Dedifferentiated amniotic fluid mesenchymal stem cell (primary cell): ENCODE measurements at regions not wholly inside any gene's neighbourhood (a gene's known extent, or its start where the extent isn't known, plus 50 kb on each side); places are given as distances from the start of the nearest gene placed in this dataset.
"Not testable (repeated sequence)": the region's sequence is repeated elsewhere in the genome, so short reads cannot be mapped to it uniquely, and the experiment has no call there.

Experiments used
- DNase-seq: peaks from one replicate; pipeline ENCODE4 v3.0.0-alpha.2; 2016; ENCODE audit errors: extremely low spot score

DNA sequence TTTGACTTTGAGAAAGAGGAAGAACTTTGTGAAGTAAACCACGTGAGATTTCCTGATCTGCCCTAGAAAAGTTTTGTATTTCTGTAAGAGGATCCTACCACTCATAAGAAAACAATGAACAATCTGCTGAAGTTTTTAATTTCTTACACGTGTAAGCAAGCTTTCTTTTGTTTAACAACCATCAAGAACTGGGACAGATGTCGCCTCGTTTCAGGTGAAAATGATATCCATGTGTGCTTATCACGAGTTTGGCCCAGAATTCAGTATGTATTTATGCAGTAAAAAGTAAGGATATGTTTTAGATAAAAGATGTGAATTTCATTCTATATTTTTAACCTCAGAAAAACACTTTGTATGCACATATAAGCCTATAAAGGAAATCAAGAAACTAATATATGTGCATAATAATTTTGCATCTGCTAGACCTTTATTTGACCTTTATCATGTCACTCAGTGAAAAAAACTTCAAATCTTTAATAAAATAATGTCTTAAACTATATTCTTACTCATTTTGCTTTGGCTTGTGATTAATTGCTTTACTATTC is 56.9 kb upstream of the DHRS4 start:
- DNase-seq: no peak

DNA sequence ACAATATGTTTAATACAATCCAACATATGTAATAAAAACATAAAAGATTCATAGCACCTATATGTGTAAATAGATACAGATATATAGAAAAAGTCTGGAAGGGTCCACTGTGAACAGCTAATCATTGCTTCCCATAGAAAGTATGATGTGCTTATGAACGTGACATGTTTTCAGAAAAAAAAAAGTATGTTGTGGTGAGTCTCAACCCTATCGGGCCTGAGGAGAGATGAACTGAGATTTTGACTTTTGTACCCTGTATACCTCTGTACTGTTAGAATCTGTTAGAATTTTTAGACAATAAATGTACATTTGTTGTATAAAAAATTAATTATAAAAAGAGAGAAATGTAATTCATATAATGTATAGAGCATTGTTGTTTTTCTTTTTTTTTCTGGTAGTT is 56.3 kb upstream of the DHRS4 start:
- not testable (repeated sequence) for DNase-seq

DNA sequence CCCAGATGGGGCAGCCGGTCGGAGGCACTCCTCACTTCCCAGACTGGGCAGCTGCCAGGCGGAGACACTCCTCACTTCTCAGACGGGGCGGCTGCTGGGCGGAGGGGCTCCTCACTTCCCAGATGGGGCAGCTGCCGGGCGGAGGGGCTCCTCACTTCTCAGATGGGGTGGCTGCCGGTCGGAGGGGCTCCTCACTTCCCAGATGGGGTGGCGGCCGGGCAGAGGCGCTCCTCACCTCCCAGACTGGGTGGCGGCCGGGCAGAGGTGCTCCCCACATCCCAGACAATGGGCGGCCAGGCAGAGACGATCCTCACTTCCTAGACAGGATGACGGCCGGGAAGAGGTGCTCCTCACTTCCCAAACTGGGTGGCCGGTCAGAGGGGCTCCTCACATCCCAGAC is 55.2 kb upstream of the DHRS4 start:
- DNase-seq: not testable (repeated sequence)

DNA sequence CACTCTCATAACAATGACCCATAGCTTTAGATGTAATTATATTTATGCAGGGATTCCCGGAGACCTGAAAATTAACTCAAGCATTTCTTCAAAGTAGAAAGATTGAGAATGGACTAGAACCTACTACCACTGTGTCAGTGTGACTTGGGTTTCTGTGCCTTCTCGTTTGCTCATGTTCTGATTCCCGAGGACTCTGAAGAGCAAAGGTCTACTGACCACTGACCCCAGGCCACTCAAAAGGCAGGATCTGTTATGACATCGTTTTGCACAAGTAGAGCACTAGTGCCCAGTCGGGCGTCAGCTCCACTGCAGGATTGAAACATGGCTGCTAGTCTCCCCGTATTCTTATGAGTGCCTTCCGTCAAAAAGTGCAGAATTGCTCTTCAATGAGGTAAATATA is 53.8 kb upstream of the DHRS4 start:
- no peak for DNase-seq

DNA sequence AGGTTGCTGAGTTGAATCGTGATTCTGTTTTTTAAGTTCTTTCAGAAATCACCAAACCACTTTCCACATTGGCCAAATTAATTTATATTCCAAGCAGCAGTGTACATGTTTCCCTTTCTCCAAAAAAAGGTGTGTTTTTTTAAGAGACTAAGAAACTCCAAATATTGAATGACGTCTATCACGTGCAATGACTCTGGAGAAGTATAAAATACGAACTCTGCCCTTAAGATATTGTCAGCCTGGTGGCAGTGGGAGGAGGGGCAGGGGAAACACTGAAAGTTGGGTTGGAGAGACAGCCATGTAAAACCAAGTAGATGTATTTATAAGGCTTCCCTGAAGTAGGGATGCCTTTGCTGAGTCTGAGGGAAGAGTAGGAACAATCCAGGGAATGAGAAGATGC is 50.1 kb upstream of the DHRS4 start:
- no peak for DNase-seq
